Liver (tissue), 8 donors: ENCODE measurements at regions not wholly inside any gene's neighbourhood (a gene's known extent, or its start where the extent isn't known, plus 50 kb on each side); places are given as distances from the start of the nearest gene placed in this dataset.

Experiments
- DNase-seq: peaks from one replicate; pipeline ENCODE4 v3.0.0-alpha.2; 2017; ENCODE audit warnings: low spot score
- H3K27ac ChIP-seq, 2 donors: one replicate each; pipeline ENCODE4 v1.7.0; 2013; ENCODE audit warnings: inconsistent platforms in 2 of 2, low read length in 2 of 2, control low read depth in 1 of 2, low read depth in 1 of 2, mild to moderate bottlenecking in 1 of 2
- H3K27me3 ChIP-seq, 4 donors: one replicate each; pipeline versions ENCODE4 v1.6.1 to v1.7.0; 2013; ENCODE audit warnings: low read length in 3 of 4, inconsistent platforms in 1 of 4, mild to moderate bottlenecking in 1 of 4, moderate library complexity in 1 of 4; ENCODE audit not compliant: control insufficient read depth in 4 of 4, insufficient read depth in 4 of 4
- H3K36me3 ChIP-seq, 4 donors: one replicate each; pipeline versions ENCODE4 v1.6.1 to v1.7.0; 2013; ENCODE audit warnings: low read length in 3 of 4, mild to moderate bottlenecking in 3 of 4, low read depth in 1 of 4, moderate library complexity in 1 of 4; ENCODE audit not compliant: control insufficient read depth in 4 of 4, insufficient read depth in 3 of 4
- H3K4me1 ChIP-seq, 4 donors: one replicate each; pipeline versions ENCODE4 v1.6.1 to v1.7.0; 2013; ENCODE audit warnings: low read length in 3 of 4, mild to moderate bottlenecking in 3 of 4, moderate library complexity in 1 of 4; ENCODE audit not compliant: control insufficient read depth in 4 of 4, insufficient read depth in 4 of 4
- H3K4me3 ChIP-seq, 3 donors: one replicate each; pipeline versions ENCODE4 v1.6.1 to v1.7.0; 2013; ENCODE audit warnings: low read length in 3 of 3, control low read depth in 1 of 3, low read depth in 1 of 3, mild to moderate bottlenecking in 1 of 3
- H3K9ac ChIP-seq, 2 donors: one replicate each; pipeline ENCODE4 v1.7.0; 2013; ENCODE audit warnings: low read length in 2 of 2, mild to moderate bottlenecking in 2 of 2, moderate library complexity in 2 of 2, control low read depth in 1 of 2, low read depth in 1 of 2
- H3K9me3 ChIP-seq, 4 donors: one replicate each; pipeline versions ENCODE4 v1.6.1 to v1.7.0; 2013; ENCODE audit warnings: low read length in 3 of 4; ENCODE audit not compliant: control insufficient read depth in 4 of 4
- ATF3 ChIP-seq: IDR thresholded peaks from 2 replicates; pipeline ENCODE4 v1.6.1; 2016; ENCODE audit warnings: antibody characterized with exemption
- CTCF ChIP-seq: fragments of 150-350 bp; IDR thresholded peaks from 2 replicates; pipeline ENCODE4 v1.5.1; 2017; ENCODE audit warnings: improper control_type of control experiment, low read depth, low read length; ENCODE audit not compliant: missing input control
- EGR1 ChIP-seq, 2 donors: IDR thresholded peaks; 2 replicates each; pipeline ENCODE4 v1.6.1; 2016 to 2018; ENCODE audit warnings: antibody characterized with exemption in 2 of 2, low read depth in 2 of 2
- FOXA1 ChIP-seq: IDR thresholded peaks from 2 replicates; pipeline ENCODE4 v1.6.1; 2016; ENCODE audit warnings: antibody characterized with exemption
- GABPA ChIP-seq, 2 donors: IDR thresholded peaks in 1 of 2; conservative IDR thresholded peaks in 1 of 2; 2 replicates each; pipeline ENCODE4 v1.6.1; 2016; ENCODE audit warnings: antibody characterized with exemption in 2 of 2, mild to moderate bottlenecking in 1 of 2, moderate library complexity in 1 of 2
- HNF4A ChIP-seq, 2 donors: conservative IDR thresholded peaks; 2 replicates each; pipeline ENCODE4 v1.6.1; 2016; ENCODE audit warnings: antibody characterized with exemption in 2 of 2, mild to moderate bottlenecking in 2 of 2
- JUND ChIP-seq, 2 donors: IDR thresholded peaks; 2 replicates each; pipeline ENCODE4 v1.6.1; 2016; ENCODE audit warnings: antibody characterized with exemption in 2 of 2
- MAX ChIP-seq: IDR thresholded peaks from 2 replicates; pipeline ENCODE4 v1.6.1; 2016; ENCODE audit warnings: antibody characterized with exemption
- NR2F2 ChIP-seq: IDR thresholded peaks from 2 replicates; pipeline ENCODE4 v1.6.1; 2016; ENCODE audit warnings: antibody characterized with exemption
- RAD21 ChIP-seq, 2 donors: IDR thresholded peaks; 2 replicates each; pipeline ENCODE4 v1.6.1; 2016; ENCODE audit warnings: antibody characterized with exemption in 2 of 2, mild to moderate bottlenecking in 2 of 2
- REST ChIP-seq: IDR thresholded peaks from 2 replicates; pipeline ENCODE4 v1.6.1; 2016; ENCODE audit warnings: antibody characterized with exemption, mild to moderate bottlenecking
- RXRA ChIP-seq, 2 donors: IDR thresholded peaks; 2 replicates each; pipeline ENCODE4 v1.6.1; 2017 to 2018; ENCODE audit warnings: antibody characterized with exemption in 2 of 2, mild to moderate bottlenecking in 1 of 2
- TAF1 ChIP-seq: conservative IDR thresholded peaks from 2 replicates; pipeline ENCODE4 v1.6.1; 2016; ENCODE audit warnings: antibody characterized with exemption, mild to moderate bottlenecking
- ZBTB33 ChIP-seq: IDR thresholded peaks from 2 replicates; pipeline ENCODE4 v1.6.1; 2016; ENCODE audit warnings: antibody characterized with exemption
- WGBS: extraction: QIAGEN DNeasy Blood & Tissue Kit; methylation state at CpG from one replicate; pipeline ENCODE4 v1.1.7; 2013; 5-methylcytosine and 5-hydroxymethylcytosine counted together
- donor health status: healthy.
- donor health status: healthy.
- donor health status: healthy.
- donor health status: healthy.
- donor health status: healthy.

- no peak for DNase-seq
- Histone ChIP-seq H3K4me1 (no peaks in the 10 kb centered on the region), H3K4me3 (no peak overlapping the region), H3K36me3 (no peaks in the 10 kb centered on the region), H3K27me3 (no peaks in the 10 kb centered on the region), H3K9me3 (no peaks in the 10 kb centered on the region), H3K9ac (no peak overlapping the region), H3K27ac (no peak overlapping the region)
- TF ChIP-seq TAF1 (no peak), RXRA (IDR thresholded peaks at IDR 0.05) (no peak), FOXA1 (no peak), REST (no peak), EGR1 (IDR thresholded peaks at IDR 0.05; ENCODE audit: low read depth in 2 of 2) (no peak), GABPA (IDR thresholded peaks at IDR 0.05 in 1 of 2, conservative IDR thresholded peaks at IDR 0.05 in 1 of 2) (no peak), ATF3 (no peak)
- WGBS: 95% methylated on average over 11 of the region's 11 CpGs
Observed at GRCh38 chr2:236795169-236795860, 225.7 kb downstream of the ACKR3 start.

- DNase-seq: no peak
- Histone ChIP-seq H3K9ac (no peak overlapping the region), H3K27me3 (no peaks in the 10 kb centered on the region), H3K4me3 (no peak overlapping the region), H3K4me1 (no peaks in the 10 kb centered on the region), H3K27ac (no peak overlapping the region), H3K36me3 (no peaks in the 10 kb centered on the region), H3K9me3 (no peaks in the 10 kb centered on the region)
- 97% methylated on average over 8 of the region's 8 CpGs for WGBS
- TF ChIP-seq JUND (IDR thresholded peaks at IDR 0.05): no peak
- no peak for TF ChIP-seq EGR1 (IDR thresholded peaks at IDR 0.05; ENCODE audit: low read depth in 2 of 2)
- TF ChIP-seq HNF4A (conservative IDR thresholded peaks at IDR 0.05): no peak
- TF ChIP-seq RXRA (IDR thresholded peaks at IDR 0.05): no peak
- TF ChIP-seq MAX: no peak
- TF ChIP-seq NR2F2: no peak
- TF ChIP-seq CTCF: no peak
- no peak for TF ChIP-seq RAD21 (IDR thresholded peaks at IDR 0.05)
- no peak for TF ChIP-seq ZBTB33
Observed at GRCh38 chr2:236795861-236796219, 226.2 kb downstream of the ACKR3 start.
